GM04503 (cell line): ENCODE measurements at regions not wholly inside any gene's neighbourhood (a gene's known extent, or its start where the extent isn't known, plus 50 kb on each side); places are given as distances from the start of the nearest gene placed in this dataset.

Source experiments
- DNase-seq: peaks from one replicate; pipeline ENCODE4 v3.0.0-alpha.2; 2012; ENCODE audit warnings: low read depth

- DNase-seq: no peak
These were observed 79.1 kb upstream of the SPATA13 start for GRCh38 chr13:24081387-24081786.

GRCh38 chr13:24083141-24083540, 77.4 kb upstream of the SPATA13 start:
- no peak for DNase-seq

GRCh38 chr13:24083722-24084421, 76.6 kb upstream of the SPATA13 start:
- DNase-seq: no peak

GRCh38 chr13:24085662-24086061, 74.9 kb upstream of the SPATA13 start:
- no peak for DNase-seq

- DNase-seq: no peak
These were observed 73.9 kb upstream of the SPATA13 start for GRCh38 chr13:24086642-24087041.

- no peak for DNase-seq
These were observed 72.8 kb upstream of the SPATA13 start for GRCh38 chr13:24087605-24088225.

GRCh38 chr13:24090049-24090448, 70.5 kb upstream of the SPATA13 start:
- no peak for DNase-seq

GRCh38 chr13:24091080-24091479, 69.4 kb upstream of the SPATA13 start:
- DNase-seq: no peak

- DNase-seq: no peak
These were observed 68.4 kb upstream of the SPATA13 start for GRCh38 chr13:24092108-24092507.

GRCh38 chr13:24093047-24093446, 67.5 kb upstream of the SPATA13 start:
- no peak for DNase-seq

- no peak for DNase-seq
These were observed 63.9 kb upstream of the SPATA13 start for GRCh38 chr13:24096659-24097058.

GRCh38 chr13:24097064-24097463, 63.5 kb upstream of the SPATA13 start:
- DNase-seq: peak; percentile 32

- DNase-seq: no peak
These were observed 62.9 kb upstream of the SPATA13 start for GRCh38 chr13:24097667-24098066.

- no peak for DNase-seq
These were observed 61.0 kb upstream of the SPATA13 start for GRCh38 chr13:24099490-24099889.

GRCh38 chr13:24100188-24100587, 60.3 kb upstream of the SPATA13 start:
- no peak for DNase-seq

GRCh38 chr13:24103782-24104372, 56.6 kb upstream of the SPATA13 start:
- DNase-seq: no peak

GRCh38 chr13:24104723-24105122, 55.8 kb upstream of the SPATA13 start:
- no peak for DNase-seq

GRCh38 chr13:24106429-24106828, 54.1 kb upstream of the SPATA13 start:
- DNase-seq: no peak

GRCh38 chr13:24107955-24108614, 52.4 kb upstream of the SPATA13 start:
- no peak for DNase-seq

- no peak for DNase-seq
These were observed 51.9 kb upstream of the SPATA13 start for GRCh38 chr13:24108615-24108965.

- no peak for DNase-seq
These were observed 50.5 kb upstream of the SPATA13 start for GRCh38 chr13:24110011-24110410.
